Liver (tissue), 8 donors: ENCODE measurements at regions not wholly inside any gene's neighbourhood (a gene's known extent, or its start where the extent isn't known, plus 50 kb on each side); places are given as distances from the start of the nearest gene placed in this dataset.

Experiments
- DNase-seq: peaks from one replicate; pipeline ENCODE4 v3.0.0-alpha.2; 2017; ENCODE audit warnings: low spot score
- H3K27ac ChIP-seq, 2 donors: one replicate each; pipeline ENCODE4 v1.7.0; 2013; ENCODE audit warnings: inconsistent platforms in 2 of 2, low read length in 2 of 2, control low read depth in 1 of 2, low read depth in 1 of 2, mild to moderate bottlenecking in 1 of 2
- H3K27me3 ChIP-seq, 4 donors: one replicate each; pipeline versions ENCODE4 v1.6.1 to v1.7.0; 2013; ENCODE audit warnings: low read length in 3 of 4, inconsistent platforms in 1 of 4, mild to moderate bottlenecking in 1 of 4, moderate library complexity in 1 of 4; ENCODE audit not compliant: control insufficient read depth in 4 of 4, insufficient read depth in 4 of 4
- H3K36me3 ChIP-seq, 4 donors: one replicate each; pipeline versions ENCODE4 v1.6.1 to v1.7.0; 2013; ENCODE audit warnings: low read length in 3 of 4, mild to moderate bottlenecking in 3 of 4, low read depth in 1 of 4, moderate library complexity in 1 of 4; ENCODE audit not compliant: control insufficient read depth in 4 of 4, insufficient read depth in 3 of 4
- H3K4me1 ChIP-seq, 4 donors: one replicate each; pipeline versions ENCODE4 v1.6.1 to v1.7.0; 2013; ENCODE audit warnings: low read length in 3 of 4, mild to moderate bottlenecking in 3 of 4, moderate library complexity in 1 of 4; ENCODE audit not compliant: control insufficient read depth in 4 of 4, insufficient read depth in 4 of 4
- H3K4me3 ChIP-seq, 3 donors: one replicate each; pipeline versions ENCODE4 v1.6.1 to v1.7.0; 2013; ENCODE audit warnings: low read length in 3 of 3, control low read depth in 1 of 3, low read depth in 1 of 3, mild to moderate bottlenecking in 1 of 3
- H3K9ac ChIP-seq, 2 donors: one replicate each; pipeline ENCODE4 v1.7.0; 2013; ENCODE audit warnings: low read length in 2 of 2, mild to moderate bottlenecking in 2 of 2, moderate library complexity in 2 of 2, control low read depth in 1 of 2, low read depth in 1 of 2
- H3K9me3 ChIP-seq, 4 donors: one replicate each; pipeline versions ENCODE4 v1.6.1 to v1.7.0; 2013; ENCODE audit warnings: low read length in 3 of 4; ENCODE audit not compliant: control insufficient read depth in 4 of 4
- ATF3 ChIP-seq: IDR thresholded peaks from 2 replicates; pipeline ENCODE4 v1.6.1; 2016; ENCODE audit warnings: antibody characterized with exemption
- CTCF ChIP-seq: fragments of 150-350 bp; IDR thresholded peaks from 2 replicates; pipeline ENCODE4 v1.5.1; 2017; ENCODE audit warnings: improper control_type of control experiment, low read depth, low read length; ENCODE audit not compliant: missing input control
- EGR1 ChIP-seq, 2 donors: IDR thresholded peaks; 2 replicates each; pipeline ENCODE4 v1.6.1; 2016 to 2018; ENCODE audit warnings: antibody characterized with exemption in 2 of 2, low read depth in 2 of 2
- FOXA1 ChIP-seq: IDR thresholded peaks from 2 replicates; pipeline ENCODE4 v1.6.1; 2016; ENCODE audit warnings: antibody characterized with exemption
- FOXA2 ChIP-seq: IDR thresholded peaks from 2 replicates; pipeline ENCODE4 v1.6.1; 2016; ENCODE audit warnings: antibody characterized with exemption
- GABPA ChIP-seq, 2 donors: IDR thresholded peaks in 1 of 2; conservative IDR thresholded peaks in 1 of 2; 2 replicates each; pipeline ENCODE4 v1.6.1; 2016; ENCODE audit warnings: antibody characterized with exemption in 2 of 2, mild to moderate bottlenecking in 1 of 2, moderate library complexity in 1 of 2
- JUND ChIP-seq, 2 donors: IDR thresholded peaks; 2 replicates each; pipeline ENCODE4 v1.6.1; 2016; ENCODE audit warnings: antibody characterized with exemption in 2 of 2
- MAX ChIP-seq: IDR thresholded peaks from 2 replicates; pipeline ENCODE4 v1.6.1; 2016; ENCODE audit warnings: antibody characterized with exemption
- NR2F2 ChIP-seq: IDR thresholded peaks from 2 replicates; pipeline ENCODE4 v1.6.1; 2016; ENCODE audit warnings: antibody characterized with exemption
- REST ChIP-seq: IDR thresholded peaks from 2 replicates; pipeline ENCODE4 v1.6.1; 2016; ENCODE audit warnings: antibody characterized with exemption, mild to moderate bottlenecking
- RXRA ChIP-seq, 2 donors: IDR thresholded peaks; 2 replicates each; pipeline ENCODE4 v1.6.1; 2017 to 2018; ENCODE audit warnings: antibody characterized with exemption in 2 of 2, mild to moderate bottlenecking in 1 of 2
- SP1 ChIP-seq: IDR thresholded peaks from 2 replicates; pipeline ENCODE4 v1.6.1; 2018; ENCODE audit warnings: antibody characterized with exemption, mild to moderate bottlenecking
- TAF1 ChIP-seq: conservative IDR thresholded peaks from 2 replicates; pipeline ENCODE4 v1.6.1; 2016; ENCODE audit warnings: antibody characterized with exemption, mild to moderate bottlenecking
- YY1 ChIP-seq: IDR thresholded peaks from 2 replicates; pipeline ENCODE4 v1.6.1; 2016; ENCODE audit warnings: antibody characterized with exemption, mild to moderate bottlenecking
- ZBTB33 ChIP-seq: IDR thresholded peaks from 2 replicates; pipeline ENCODE4 v1.6.1; 2016; ENCODE audit warnings: antibody characterized with exemption
- WGBS: extraction: QIAGEN DNeasy Blood & Tissue Kit; methylation state at CpG from one replicate; pipeline ENCODE4 v1.1.7; 2013; 5-methylcytosine and 5-hydroxymethylcytosine counted together
- donor health status: healthy.
- donor health status: healthy.
- donor health status: healthy.
- donor health status: healthy.
- donor health status: healthy.

GRCh38 chr10:3679950-3680629 lies 104.9 kb downstream of the KLF6 start (continued):
- no peak for TF ChIP-seq REST
- no peak for TF ChIP-seq EGR1 (IDR thresholded peaks at IDR 0.05; ENCODE audit: low read depth in 2 of 2)
- TF ChIP-seq JUND (IDR thresholded peaks at IDR 0.05) = no peak
- TF ChIP-seq YY1 = no peak

- Histone ChIP-seq H3K27me3 (no peaks in the 10 kb centered on the region), H3K27ac (no peak overlapping the region), H3K9ac (no peak overlapping the region), H3K9me3 (no peaks in the 10 kb centered on the region), H3K4me3 (no peak overlapping the region), H3K36me3 (no peaks in the 10 kb centered on the region), H3K4me1 (no peaks in the 10 kb centered on the region)
- WGBS = 60% methylated on average over 1 of the region's 1 CpG
- TF ChIP-seq FOXA2 (no peak), JUND (IDR thresholded peaks at IDR 0.05) (no peak), NR2F2 (no peak), MAX (no peak), YY1 (no peak), ATF3 (no peak), ZBTB33 (no peak), TAF1 (no peak), CTCF (no peak), GABPA (IDR thresholded peaks at IDR 0.05 in 1 of 2, conservative IDR thresholded peaks at IDR 0.05 in 1 of 2) (no peak), RXRA (IDR thresholded peaks at IDR 0.05) (no peak), SP1 (no peak), FOXA1 (no peak)
- no peak for DNase-seq
These were observed 106.3 kb downstream of the KLF6 start for GRCh38 chr10:3678629-3679227.
